HepG2 (cell line): ENCODE measurements at regions not wholly inside any gene's neighbourhood (a gene's known extent, or its start where the extent isn't known, plus 50 kb on each side); places are given as distances from the start of the nearest gene placed in this dataset.

Source experiments
- ATAC-seq: fragments of 200-7000 bp; cut with Tn5 transposase; 3 replicates; pipeline ENCODE4 v1.9.1; 2020; ENCODE audit warnings: mild to moderate bottlenecking, moderate library complexity
- BruUV-seq: library from RNA; stranded (reverse); fragments of 400-500 nt; replicated peaks from 2 replicates; lab custom pipeline; 2021; lab: Mats Ljungman, UMichigan
- CTCF ChIA-PET: fragments of 300-600 bp; formaldehyde crosslinking; extraction: SDS; loops from one replicate; lab custom pipeline; 2021; ENCODE audit warnings: low total read pairs, inconsistent platforms, low intra/inter-chr PET ratio; lab: Yijun Ruan, JAX
- POLR2A ChIA-PET: fragments of 350-600 bp; sonication (Branson Sonifier 250); formaldehyde crosslinking; loops from one replicate; lab custom pipeline; 2020; ENCODE audit warnings: antibody characterized with exemption, inconsistent platforms; lab: Yijun Ruan, JAX
- DNase-seq: peaks from one replicate; pipeline ENCODE4 v3.0.0-alpha.2; 2015; ENCODE audit warnings: low spot score
- FAIRE-seq: peaks from 3 replicates; lab custom pipeline; 2011; peaks lifted over from hg19 to GRCh38; lab: Jason Lieb, UNC
- H2AFZ ChIP-seq: one replicate; pipeline ENCODE4 v1.6.1; 2011; ENCODE audit warnings: low read length, inconsistent platforms
- H3K27ac ChIP-seq: fragments of 300-600 bp; 3 replicates; pipeline ENCODE4 v1.8.0; 2011; ENCODE audit warnings: mixed run types, mild to moderate bottlenecking, mixed read lengths, low read length, inconsistent platforms; ENCODE audit not compliant: insufficient read depth; ENCODE audit errors: extremely low read length
- H3K27me3 ChIP-seq, 2 experiments: fragments of 200-600 bp in 1 of 2; 2 replicates in 1 of 2; 3 replicates in 1 of 2; pipeline versions ENCODE4 v1.6.0 to v1.8.0; 2011; ENCODE audit warnings: low read length in 2 of 2, mild to moderate bottlenecking in 2 of 2, moderate library complexity in 2 of 2, inconsistent platforms in 1 of 2; ENCODE audit not compliant: insufficient read depth in 2 of 2, control insufficient read depth in 1 of 2
- H3K36me3 ChIP-seq, 2 experiments: fragments of 200-600 bp in 1 of 2; replicated peaks in 1 of 2; 2 replicates in 1 of 2; 3 replicates in 1 of 2; pipeline versions ENCODE4 v1.5.1 to v1.8.0; 2011; ENCODE audit warnings: low read length in 2 of 2, inconsistent platforms in 1 of 2; ENCODE audit not compliant: insufficient read depth in 2 of 2, control insufficient read depth in 1 of 2
- H3K4me1 ChIP-seq: 2 replicates; pipeline ENCODE4 v1.5.1; 2012; ENCODE audit warnings: low read length, inconsistent platforms; ENCODE audit not compliant: insufficient read depth
- H3K4me2 ChIP-seq: 2 replicates; pipeline ENCODE4 v1.6.0; 2011; ENCODE audit warnings: low read depth, low read length, inconsistent platforms
- H3K4me3 ChIP-seq, 3 experiments: fragments of 200-600 bp in 1 of 3; sonication (generic), shearing (Covaris generic) in 1 of 3; replicated peaks in 1 of 3; 2 replicates each; pipeline ENCODE4 v1.5.1; 2011 to 2016; ENCODE audit warnings: low read length in 3 of 3, inconsistent platforms in 2 of 3, low read depth in 2 of 3, mild to moderate bottlenecking in 2 of 3, control low read depth in 1 of 3, mixed read lengths in 1 of 3; ENCODE audit not compliant: insufficient read depth in 1 of 3
- H3K79me2 ChIP-seq: one replicate; pipeline ENCODE4 v1.6.1; 2011; ENCODE audit warnings: low read length, inconsistent platforms; ENCODE audit not compliant: insufficient read depth
- H3K9ac ChIP-seq: 2 replicates; pipeline ENCODE4 v1.6.0; 2011; ENCODE audit warnings: mild to moderate bottlenecking, low read depth, low read length, inconsistent platforms; ENCODE audit not compliant: insufficient read depth
- H3K9me3 ChIP-seq: 2 replicates; pipeline ENCODE4 v1.5.1; 2012; ENCODE audit warnings: mild to moderate bottlenecking, low read length
- H4K20me1 ChIP-seq: 2 replicates; pipeline ENCODE4 v1.6.0; 2011; ENCODE audit warnings: inconsistent platforms, mild to moderate bottlenecking, low read length, moderate library complexity; ENCODE audit not compliant: insufficient read depth
- ATF3 ChIP-seq: sonication (generic); formaldehyde crosslinking; IDR thresholded peaks from 2 replicates; pipeline ENCODE4 v1.4.0; 2020; ENCODE audit warnings: missing genetic modification reagents
- FOSL2 ChIP-seq: sonication (generic); formaldehyde crosslinking; IDR thresholded peaks from 2 replicates; pipeline ENCODE4 v1.4.0; 2020; ENCODE audit warnings: missing genetic modification reagents
- MED13 ChIP-seq: sonication (generic); formaldehyde crosslinking; IDR thresholded peaks from 2 replicates; pipeline ENCODE4 v1.5.0; 2020; ENCODE audit warnings: missing genetic modification reagents
- MED8 ChIP-seq: sonication (generic); formaldehyde crosslinking; IDR thresholded peaks from 2 replicates; pipeline ENCODE4 v1.8.1; 2023; ENCODE audit warnings: mild to moderate bottlenecking, missing genetic modification reagents; ENCODE audit not compliant: insufficient replicate concordance
- SKI ChIP-seq: fragments of 450-650 bp; IDR thresholded peaks from one replicate; pipeline ENCODE4 v1.6.1; 2018; ENCODE audit warnings: mild to moderate bottlenecking; ENCODE audit not compliant: partially characterized antibody
- WGBS: methylation state at CpG from one replicate; pipeline ENCODE4 v1.1.6; 2017; ENCODE audit warnings: low lambda C conversion rate; 5-methylcytosine and 5-hydroxymethylcytosine counted together
- in situ Hi-C: cut with HindIII; loops from 2 replicates; pipeline ENCODE4 v1.10.0; 2017; ENCODE audit warnings: low pct_unique_long_range_greater_than_20kb; ENCODE audit not compliant: extremely low pct_ligation_motif_present
- intact Hi-C: fragments of 100-400 bp; cut with micrococcal nuclease; formaldehyde crosslinking; loops from one replicate; pipeline ENCODE4 v1.10.0; 2022; ENCODE audit not compliant: unreplicated experiment
- TF ChIP-seq, protein P1 (sequence below): sonication (generic); formaldehyde crosslinking; IDR thresholded peaks from 2 replicates; pipeline ENCODE4 v1.4.0; 2020; ENCODE audit warnings: low read depth, missing genetic modification reagents
- TF ChIP-seq, protein P2 (sequence below), 2 experiments: sonication (generic) in 1 of 2; formaldehyde crosslinking in 1 of 2; IDR thresholded peaks; 2 replicates each; pipeline versions ENCODE4 v1.5.1 to v1.6.1; 2011 to 2020; ENCODE audit warnings: borderline replicate concordance in 1 of 2, low read depth in 1 of 2, low read length in 1 of 2, mild to moderate bottlenecking in 1 of 2, missing genetic modification reagents in 1 of 2, moderate library complexity in 1 of 2

DNA sequence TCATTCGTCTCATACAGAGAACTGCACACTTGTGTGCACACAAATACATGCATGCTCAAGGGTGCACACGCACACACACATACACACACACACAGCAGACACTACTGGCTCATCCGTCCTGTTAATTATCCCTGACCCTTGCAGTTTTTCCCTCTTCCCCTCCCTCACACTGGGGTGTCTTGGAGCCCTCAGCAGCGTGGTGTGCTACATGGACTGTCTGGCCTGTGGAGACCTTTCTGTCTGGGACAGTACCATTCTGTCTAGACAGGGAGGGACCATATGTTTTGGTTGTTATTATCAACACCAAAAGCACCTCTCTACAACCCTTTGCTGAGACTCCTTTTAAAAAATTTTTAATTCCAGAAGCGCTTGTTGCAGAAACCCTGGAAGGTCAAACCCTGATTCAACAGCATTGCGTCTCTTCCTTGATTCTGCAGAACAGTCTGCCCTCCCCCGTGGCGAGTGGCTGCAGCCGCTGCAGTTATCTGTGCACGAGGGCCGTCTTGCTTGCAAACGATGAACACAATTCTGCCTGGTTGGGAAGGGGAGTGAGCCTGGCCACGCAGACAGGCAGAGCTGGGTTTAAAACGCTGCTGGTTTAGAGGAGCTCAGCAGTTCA is 374.0 kb downstream of the IRS2 start:
- FAIRE-seq = no peak
- no peak overlapping the region for H3K27ac ChIP-seq
- H3K4me3 ChIP-seq = no peak overlapping the region
- intact Hi-C loops = no loop called here
- H3K4me1 ChIP-seq = no peaks in the 10 kb centered on the region
- no peaks in the 10 kb centered on the region for H3K36me3 ChIP-seq
- H2AFZ ChIP-seq = no peak overlapping the region
- under 1% methylated on average over 9 of the region's 14 CpGs for WGBS
- no peak for DNase-seq
- H3K9me3 ChIP-seq = no peaks in the 10 kb centered on the region
- in situ Hi-C loops = no loop called here
- H3K27me3 ChIP-seq = no peaks in the 10 kb centered on the region
- POLR2A ChIA-PET = no interaction called here
- TF ChIP-seq, protein P1, sequence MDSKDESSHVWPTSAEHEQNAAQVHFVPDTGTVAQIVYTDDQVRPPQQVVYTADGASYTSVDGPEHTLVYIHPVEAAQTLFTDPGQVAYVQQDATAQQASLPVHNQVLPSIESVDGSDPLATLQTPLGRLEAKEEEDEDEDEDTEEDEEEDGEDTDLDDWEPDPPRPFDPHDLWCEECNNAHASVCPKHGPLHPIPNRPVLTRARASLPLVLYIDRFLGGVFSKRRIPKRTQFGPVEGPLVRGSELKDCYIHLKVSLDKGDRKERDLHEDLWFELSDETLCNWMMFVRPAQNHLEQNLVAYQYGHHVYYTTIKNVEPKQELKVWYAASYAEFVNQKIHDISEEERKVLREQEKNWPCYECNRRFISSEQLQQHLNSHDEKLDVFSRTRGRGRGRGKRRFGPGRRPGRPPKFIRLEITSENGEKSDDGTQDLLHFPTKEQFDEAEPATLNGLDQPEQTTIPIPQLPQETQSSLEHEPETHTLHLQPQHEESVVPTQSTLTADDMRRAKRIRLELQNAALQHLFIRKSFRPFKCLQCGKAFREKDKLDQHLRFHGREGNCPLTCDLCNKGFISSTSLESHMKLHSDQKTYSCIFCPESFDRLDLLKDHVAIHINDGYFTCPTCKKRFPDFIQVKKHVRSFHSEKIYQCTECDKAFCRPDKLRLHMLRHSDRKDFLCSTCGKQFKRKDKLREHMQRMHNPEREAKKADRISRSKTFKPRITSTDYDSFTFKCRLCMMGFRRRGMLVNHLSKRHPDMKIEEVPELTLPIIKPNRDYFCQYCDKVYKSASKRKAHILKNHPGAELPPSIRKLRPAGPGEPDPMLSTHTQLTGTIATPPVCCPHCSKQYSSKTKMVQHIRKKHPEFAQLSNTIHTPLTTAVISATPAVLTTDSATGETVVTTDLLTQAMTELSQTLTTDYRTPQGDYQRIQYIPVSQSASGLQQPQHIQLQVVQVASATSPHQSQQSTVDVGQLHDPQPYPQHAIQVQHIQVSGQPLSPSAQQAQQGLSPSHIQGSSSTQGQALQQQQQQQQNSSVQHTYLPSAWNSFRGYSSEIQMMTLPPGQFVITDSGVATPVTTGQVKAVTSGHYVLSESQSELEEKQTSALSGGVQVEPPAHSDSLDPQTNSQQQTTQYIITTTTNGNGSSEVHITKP (CRISPR knock-in tag) = peak; percentile 97
- peak; percentile 61 for TF ChIP-seq SKI
- no peak for TF ChIP-seq MED13 (CRISPR knock-in tag)
- TF ChIP-seq FOSL2 (CRISPR knock-in tag) = no peak
- TF ChIP-seq, all 625 proteins: peak for 2
- H3K9ac ChIP-seq = no peak overlapping the region
- no TSS peak for BruUV-seq
- no peaks in the 10 kb centered on the region for H4K20me1 ChIP-seq
- H3K4me2 ChIP-seq = no peak overlapping the region
- CTCF ChIA-PET = no interaction called here
- ATAC-seq = peak; percentile 78
- no peaks in the 10 kb centered on the region for H3K79me2 ChIP-seq

DNA sequence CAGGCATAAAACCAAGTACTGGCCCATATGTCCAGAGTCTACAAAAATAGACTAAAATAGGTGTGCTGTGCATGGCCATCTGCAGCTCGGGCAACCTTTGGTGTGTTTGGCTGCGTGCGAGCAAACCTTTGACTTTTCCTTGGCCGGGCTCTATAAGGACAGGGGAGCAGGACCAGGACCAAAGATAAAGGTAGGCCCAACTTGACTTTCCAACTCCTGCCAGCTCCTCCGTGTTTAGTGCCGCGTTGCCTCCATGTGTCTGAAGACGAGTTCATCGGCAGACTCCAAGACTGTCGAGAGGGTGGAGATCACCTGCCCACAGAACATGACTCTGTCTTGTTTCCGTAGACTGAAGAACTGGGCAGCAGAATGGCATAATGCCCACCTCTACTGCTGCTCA is 375.5 kb downstream of the IRS2 start:
- Histone ChIP-seq H3K4me1 (no peaks in the 10 kb centered on the region), H3K9me3 (peaks cover 8% of the 10 kb centered on the region; the same call in 1 of the 2 replicates), H3K36me3 (no peaks in the 10 kb centered on the region), H3K27ac (no peak overlapping the region), H3K9ac (no peak overlapping the region), H3K27me3 (no peaks in the 10 kb centered on the region), H3K4me2 (no peak overlapping the region), H4K20me1 (no peaks in the 10 kb centered on the region), H3K79me2 (no peaks in the 10 kb centered on the region), H2AFZ (no peak overlapping the region), H3K4me3 (no peak overlapping the region)
- intact Hi-C loops (no loop called here), in situ Hi-C loops (no loop called here)
- FAIRE-seq (no peak), DNase-seq (no peak), ATAC-seq (no peak)
- 47% methylated on average over 10 of the region's 11 CpGs for WGBS
- ChIA-PET POLR2A (no interaction called here), CTCF (no interaction called here)
- BruUV-seq = no TSS peak
- no peak for TF ChIP-seq FOSL2 (CRISPR knock-in tag)
- TF ChIP-seq, protein P2, sequence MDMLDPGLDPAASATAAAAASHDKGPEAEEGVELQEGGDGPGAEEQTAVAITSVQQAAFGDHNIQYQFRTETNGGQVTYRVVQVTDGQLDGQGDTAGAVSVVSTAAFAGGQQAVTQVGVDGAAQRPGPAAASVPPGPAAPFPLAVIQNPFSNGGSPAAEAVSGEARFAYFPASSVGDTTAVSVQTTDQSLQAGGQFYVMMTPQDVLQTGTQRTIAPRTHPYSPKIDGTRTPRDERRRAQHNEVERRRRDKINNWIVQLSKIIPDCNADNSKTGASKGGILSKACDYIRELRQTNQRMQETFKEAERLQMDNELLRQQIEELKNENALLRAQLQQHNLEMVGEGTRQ (IDR thresholded peaks at IDR 0.05; ENCODE audit: low read depth, low read length) = no peak
- TF ChIP-seq, protein P2 (CRISPR knock-in tag; IDR thresholded peaks at IDR 0.05; ENCODE audit: borderline replicate concordance) = no peak
- TF ChIP-seq MED8 (CRISPR knock-in tag) = no peak
- no peak for TF ChIP-seq ATF3
